Ramos (cell line): ENCODE measurements at regions not wholly inside any gene's neighbourhood (a gene's known extent, or its start where the extent isn't known, plus 50 kb on each side); places are given as distances from the start of the nearest gene placed in this dataset.
"Not testable (repeated sequence)": the region's sequence is repeated elsewhere in the genome, so short reads cannot be mapped to it uniquely, and the experiment has no call there.

ENCODE experiments used
- in situ Hi-C: fragments of 300-500 bp; cut with MboI; formaldehyde crosslinking; loops from one replicate; pipeline ENCODE4 v1.14.3; 2022; ENCODE audit warnings: low sequenced_read_pairs; ENCODE audit not compliant: unreplicated experiment

DNA sequence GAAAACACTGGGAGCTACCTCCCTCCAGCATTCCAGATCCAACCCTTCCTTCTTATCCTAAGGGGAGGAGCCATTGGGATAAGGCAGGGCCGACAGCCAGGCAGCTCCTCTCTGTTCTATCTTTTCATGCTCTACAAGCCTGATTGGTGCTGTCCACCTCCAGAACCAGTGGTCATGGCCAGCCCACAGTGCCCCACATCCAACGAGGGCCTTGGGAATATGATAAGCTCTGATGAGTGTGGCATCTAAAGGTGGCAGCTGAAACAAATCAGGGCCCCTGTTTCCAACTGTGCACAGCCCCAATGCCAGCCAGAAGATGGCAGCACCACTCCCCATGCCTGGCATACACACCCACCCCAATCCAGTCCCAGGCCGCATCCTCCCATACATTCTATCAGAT, 329.3 kb downstream of the C1D start:
- in situ Hi-C loops: no loop called here

DNA sequence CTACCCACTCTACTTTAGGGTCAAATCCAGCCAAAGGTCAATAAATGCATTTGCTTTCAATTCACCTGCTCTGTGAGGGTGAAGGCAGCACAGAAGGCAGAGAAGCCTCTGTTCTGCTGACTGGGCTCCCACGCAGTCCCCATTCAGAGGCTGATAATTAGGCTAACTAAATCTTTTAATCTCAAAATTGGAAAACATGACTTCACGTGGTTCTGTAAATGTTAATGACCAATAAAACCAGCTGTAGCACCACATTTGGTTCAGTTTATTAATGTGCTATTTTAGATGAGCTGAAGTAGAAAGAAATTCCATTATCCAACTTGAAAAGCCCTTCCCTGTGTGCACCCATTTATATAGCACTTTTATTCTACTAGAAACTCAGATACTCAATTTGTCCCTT, 310.6 kb downstream of the C1D start:
- in situ Hi-C loops: no loop called here

DNA sequence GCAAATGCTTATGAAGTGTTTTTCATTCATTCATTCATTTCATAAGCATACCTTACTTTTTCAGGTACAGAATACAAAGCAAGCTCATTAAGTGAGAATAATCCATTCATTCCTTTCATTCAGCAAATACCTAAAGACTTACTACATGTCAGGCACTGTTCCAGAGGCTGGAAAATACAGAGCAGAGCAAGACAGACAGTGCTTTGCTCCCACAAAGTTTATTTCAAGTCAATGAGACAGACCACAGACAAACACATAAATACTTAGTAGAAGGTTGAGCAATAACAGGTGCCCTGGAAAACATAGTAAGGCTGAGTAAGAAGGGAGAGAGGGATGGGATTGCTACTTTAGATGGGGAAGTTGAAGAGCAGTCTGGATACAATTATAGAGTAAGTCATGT, 309.8 kb downstream of the C1D start:
- in situ Hi-C loops: no loop called here

DNA sequence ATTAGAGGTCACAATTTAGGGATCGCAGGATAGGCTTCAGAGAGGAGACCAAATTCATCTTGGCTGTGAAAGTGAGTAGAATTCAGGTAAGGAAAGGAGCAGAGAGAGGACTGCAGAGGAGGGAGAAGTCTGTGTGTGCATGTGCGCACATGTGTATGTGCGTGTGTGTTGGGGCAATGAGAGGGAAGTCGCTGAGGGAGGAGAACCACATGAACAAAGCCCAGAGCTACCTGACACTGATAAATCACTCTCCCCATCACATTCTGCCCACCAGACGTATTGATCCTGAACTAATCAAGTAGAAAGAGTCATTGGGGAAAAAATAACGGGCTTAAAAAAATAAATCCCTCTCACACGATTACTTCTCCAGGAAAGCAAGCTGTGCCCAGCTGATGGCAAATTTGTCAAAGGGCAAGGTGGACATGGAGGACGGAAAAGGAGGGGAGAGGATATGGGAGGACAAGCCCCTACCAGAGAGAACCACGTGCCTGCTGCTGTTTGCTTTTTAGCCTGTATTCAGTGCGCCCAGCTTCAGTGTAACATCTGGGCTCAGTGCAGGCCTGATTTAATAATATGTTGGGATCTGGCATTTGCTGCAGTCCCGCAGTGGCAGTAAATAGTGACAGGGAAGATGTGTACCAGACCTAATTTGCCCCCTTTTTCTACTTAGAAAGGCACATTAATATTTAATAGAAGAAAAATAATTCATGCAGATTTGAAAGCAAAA, 307.5 kb downstream of the C1D start:
- in situ Hi-C loops: no loop called here

DNA sequence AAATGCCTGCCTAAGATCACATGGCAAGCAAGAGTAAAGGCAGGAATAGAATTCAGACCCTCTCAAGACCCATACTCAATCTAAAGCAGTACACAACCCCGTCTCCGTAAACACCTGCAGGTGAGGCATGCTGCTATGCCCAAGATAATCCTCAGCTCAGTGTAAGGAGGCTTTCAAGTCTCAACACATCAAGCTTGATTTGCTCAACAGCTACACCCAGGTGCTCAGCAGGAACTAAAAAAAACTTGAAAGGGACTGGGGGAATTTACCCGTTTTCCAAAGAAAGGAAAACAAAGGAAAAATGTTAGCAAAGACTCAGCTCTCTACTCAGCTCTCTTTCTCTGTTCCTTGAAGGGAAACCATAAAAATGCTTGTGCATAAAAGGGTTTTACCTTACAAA, 301.8 kb downstream of the C1D start:
- in situ Hi-C loops: no loop called here

DNA sequence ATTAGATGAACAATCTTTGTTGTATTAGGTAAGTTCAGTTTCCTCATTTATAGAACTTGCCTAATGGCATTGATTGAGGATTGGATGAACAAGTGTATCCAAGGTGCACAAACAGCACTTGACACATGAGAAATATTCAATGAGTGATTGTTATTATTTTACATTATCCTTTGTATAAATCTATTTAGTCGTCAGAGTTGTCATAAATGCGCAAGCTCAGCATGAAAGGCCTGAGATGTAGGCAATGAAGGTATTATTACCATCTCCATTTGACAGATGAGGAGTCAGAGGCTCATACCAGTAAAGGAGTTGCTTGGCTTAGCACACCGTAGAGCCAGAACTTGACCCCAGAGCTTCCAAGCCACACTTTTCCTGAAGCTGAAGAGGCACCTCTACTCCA, 291.4 kb downstream of the C1D start:
- in situ Hi-C loops: no loop called here

DNA sequence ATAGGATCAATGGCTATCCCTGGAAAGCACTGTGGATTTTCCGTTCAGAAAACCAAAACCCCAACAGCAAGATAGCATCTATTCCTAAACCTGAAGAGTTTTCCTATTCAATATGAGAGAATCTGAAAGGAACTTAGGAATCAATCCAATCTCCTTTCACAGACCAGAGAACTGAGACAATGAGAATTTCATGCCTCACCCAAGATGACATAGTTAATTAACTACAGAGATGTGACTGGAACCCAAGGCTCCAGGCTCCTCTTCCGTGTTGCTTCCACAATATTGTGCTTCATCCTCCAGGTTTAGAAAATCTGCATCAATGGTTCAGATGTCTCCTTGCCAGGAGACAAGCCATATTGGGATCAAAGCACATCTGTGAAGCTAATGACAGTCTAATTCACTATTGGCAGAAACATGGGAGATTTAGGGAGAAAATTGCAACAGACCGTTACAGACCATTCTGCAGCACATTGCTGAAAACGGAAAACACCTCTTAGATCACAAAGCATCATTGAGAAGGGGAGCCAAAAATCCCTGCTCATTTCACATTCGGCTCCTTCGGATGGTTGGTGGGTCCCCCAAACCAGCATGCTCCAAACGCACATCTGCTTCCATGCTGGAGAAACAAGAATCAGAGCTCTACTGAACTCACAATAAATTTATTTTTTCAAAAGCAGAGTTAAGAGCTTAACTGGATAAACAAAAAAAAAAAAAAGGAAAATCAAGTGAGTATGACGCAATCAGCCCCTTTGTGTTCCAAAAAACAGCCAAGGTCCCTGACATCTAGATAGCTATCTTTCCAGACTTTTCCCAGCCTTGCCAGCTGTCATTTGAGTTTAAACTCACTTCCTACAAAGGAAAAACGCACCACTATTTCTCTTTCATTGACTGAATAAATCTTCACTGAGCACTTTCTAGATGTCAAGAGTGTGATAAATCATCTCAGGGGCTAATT, 290.3 kb downstream of the C1D start:
- in situ Hi-C loops: no loop called here

DNA sequence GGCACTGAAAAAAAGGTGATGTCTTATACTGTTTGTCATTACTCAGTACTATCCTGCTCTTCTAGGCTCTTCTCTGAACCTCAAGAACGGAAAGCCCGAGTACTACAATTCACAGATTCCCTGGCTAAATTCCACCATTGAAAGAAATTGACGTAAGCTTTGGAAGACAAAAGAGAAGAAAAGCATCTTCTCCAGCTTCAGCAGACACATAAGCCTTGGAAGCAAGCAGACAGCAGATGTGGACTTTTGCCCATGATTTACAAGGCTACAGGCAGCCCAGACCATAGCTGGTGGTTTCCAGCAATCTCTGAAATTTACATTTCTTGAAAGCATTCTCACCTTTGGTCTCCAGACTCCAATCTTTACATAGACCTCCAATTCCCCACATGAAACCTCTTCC, 289.0 kb downstream of the C1D start:
- in situ Hi-C loops: no loop called here

DNA sequence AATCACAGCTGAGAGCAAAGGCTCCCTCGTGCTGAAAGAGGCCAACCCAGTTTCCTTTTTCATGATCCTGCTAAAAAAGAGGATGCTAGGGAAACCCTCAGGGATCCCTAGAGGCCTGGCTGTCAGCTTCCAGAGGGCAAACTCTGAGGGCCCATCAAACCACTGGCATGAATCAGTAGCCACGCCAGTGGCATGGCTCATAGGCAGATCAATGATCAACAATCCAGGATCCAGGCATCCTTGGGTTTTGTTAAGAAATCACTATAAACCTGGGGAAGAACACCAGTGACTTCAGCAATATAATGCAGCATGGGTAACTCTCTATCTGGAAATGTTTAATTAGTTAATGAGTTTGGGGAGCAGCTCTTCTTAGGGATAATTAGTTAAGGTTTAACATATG, 286.5 kb downstream of the C1D start:
- in situ Hi-C loops: no loop called here

DNA sequence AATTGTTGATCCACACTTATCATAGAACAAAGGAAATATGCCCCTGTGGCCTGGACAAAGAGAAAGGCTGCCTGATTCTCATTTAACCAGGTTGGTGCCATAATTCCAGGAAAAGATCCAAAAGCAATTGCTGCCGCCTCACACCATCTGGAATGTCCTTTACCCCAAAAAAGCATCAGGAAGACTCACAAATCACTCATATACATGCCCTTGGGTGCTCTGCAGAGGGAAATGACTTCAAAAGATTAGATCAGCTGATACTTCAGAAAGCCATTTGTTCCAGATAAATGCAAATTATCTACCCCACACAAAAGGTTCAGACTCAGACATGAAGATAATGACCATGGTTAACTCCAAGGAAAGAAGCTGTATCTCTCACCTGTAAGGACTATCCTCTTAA, 285.8 kb downstream of the C1D start:
- in situ Hi-C loops: no loop called here

DNA sequence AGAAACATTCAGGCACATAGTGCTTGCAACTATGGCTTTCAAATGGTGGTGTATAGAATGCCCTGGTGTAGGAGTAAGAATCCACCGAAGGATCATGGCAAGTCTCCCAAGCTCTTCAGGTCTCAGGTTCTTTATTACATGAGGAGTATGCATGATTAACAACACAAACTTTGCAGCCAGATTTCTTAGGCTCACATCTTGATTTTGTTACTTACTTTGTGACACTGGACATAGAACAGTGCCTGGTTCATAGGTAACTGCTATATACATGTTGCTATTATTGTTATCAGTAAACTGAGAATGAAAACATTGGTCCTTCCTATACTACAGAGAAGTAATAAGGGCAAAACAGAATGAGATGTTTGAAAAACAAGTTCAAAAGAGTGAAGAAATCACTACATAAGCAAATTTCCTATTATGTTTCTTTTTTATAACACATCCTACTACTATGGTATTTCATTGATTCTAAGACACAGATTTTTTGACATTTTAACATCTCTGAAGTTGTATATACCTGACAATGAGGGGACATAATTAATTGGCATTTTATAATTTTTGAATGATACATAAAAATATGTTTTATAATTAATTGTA, 284.9 kb downstream of the C1D start:
- in situ Hi-C loops: no loop called here

DNA sequence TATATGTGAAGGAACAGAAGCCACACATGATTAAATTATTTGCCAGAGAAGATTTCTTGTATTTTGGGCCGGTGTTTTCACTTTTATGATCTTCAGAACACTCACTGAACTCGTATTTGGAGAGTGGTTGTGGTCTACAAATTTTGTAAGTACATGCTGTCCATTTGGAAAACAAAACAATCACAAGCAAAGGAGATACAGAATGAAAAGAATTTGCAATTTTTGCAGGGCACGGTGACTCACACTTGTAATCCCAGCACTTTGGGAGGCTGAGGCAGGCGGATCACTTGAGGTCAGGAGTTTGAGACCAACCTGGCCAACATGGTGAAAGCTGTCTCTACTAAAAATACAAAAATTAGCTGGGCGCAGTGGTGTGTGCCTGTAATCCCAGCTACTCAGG, 282.0 kb downstream of the C1D start:
- in situ Hi-C loops: not testable (repeated sequence)

DNA sequence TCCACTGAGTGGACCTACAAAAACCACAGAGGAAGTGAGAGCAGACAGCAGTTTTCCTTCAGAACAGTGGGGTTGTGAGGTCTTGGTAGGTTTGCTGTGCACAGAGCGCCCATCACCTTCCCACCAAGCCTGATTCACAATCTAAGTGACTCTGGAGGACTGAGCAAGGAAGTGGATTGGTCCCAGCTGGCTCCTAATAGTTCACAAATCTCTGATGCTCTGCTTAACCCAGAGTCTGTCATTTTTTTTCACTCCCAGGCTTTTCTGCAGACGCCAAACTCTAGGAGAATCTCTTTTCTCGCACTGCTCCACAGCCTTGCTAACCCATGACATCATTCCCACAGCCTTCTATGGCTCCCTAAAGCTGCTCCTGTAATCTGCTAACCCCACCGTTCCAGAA, 280.4 kb downstream of the C1D start:
- in situ Hi-C loops: no loop called here

DNA sequence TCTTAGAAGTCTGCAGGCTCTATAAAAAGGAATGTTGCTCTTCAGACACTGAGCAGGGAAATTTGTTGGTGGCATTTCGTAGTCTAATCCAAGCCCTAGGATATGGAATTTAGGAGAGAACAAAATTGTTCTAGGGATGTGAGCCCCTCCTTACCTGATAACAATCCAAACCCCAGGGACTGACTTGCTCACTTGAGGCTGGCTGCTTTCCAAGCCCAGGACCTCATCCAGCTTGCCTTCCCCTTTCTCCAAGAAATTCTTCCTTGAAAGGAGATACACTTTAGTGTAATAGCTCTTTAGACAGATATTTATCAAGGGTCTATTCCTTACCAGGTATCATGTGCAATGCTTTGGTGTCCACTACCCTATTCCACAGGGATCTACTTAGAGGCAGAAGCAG, 279.8 kb downstream of the C1D start:
- in situ Hi-C loops: no loop called here

DNA sequence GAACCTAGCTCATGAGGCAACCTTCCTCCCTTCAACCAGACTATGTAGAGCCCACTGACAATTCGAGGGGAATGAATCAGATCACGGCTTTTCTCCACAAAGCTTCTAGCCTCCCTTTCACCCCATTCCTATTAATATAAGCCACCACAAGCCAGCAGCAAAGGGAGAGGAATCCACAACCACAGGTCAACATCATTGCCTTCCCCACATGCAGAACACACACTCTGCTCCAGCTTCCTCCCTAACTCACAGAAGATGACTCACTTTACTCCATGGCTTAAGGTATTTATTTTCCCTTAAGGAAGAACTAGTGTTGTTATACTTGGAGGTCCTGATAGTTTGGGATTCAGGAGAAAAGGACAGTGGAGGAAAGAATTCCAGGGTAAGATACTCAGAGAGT, 272.2 kb downstream of the C1D start:
- in situ Hi-C loops: no loop called here

DNA sequence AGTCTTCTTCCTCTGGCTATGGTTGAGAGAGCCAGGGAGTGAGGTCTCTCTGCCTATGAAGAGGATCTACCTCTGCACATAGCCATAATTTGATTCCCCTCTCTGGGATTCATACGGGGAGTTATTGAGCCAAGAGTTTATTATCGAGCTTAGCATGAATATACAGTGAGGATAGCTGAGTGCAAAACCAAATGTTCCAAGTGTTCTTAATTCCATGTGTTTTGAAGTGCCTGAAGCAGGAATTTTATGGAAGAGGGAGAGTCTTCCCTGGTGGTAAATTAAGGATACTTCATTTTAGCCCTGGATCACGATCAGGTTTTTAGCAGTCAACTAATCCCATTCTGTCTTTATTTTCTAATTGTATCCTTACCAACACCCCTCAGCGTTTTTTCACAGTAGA, 270.6 kb downstream of the C1D start:
- in situ Hi-C loops: no loop called here

DNA sequence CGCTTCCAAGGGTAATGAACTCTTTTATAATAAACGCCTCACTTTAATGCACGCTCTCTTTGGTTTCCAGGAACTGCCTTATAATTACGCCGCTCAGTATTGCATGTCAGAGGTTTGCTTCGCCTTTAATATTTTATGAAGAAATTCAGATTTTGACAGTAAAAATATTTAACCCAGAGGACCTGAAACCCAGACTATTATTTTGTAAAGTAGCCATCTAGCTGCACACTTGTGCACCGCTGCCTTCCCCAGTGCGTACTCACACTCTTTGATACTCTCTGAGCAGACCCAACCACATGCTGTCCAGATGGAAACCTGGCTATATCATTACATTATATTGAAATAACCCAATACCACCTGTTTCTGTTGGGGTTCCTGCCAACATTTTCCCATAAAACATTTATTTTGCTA, 270.1 kb downstream of the C1D start:
- in situ Hi-C loops: no loop called here

DNA sequence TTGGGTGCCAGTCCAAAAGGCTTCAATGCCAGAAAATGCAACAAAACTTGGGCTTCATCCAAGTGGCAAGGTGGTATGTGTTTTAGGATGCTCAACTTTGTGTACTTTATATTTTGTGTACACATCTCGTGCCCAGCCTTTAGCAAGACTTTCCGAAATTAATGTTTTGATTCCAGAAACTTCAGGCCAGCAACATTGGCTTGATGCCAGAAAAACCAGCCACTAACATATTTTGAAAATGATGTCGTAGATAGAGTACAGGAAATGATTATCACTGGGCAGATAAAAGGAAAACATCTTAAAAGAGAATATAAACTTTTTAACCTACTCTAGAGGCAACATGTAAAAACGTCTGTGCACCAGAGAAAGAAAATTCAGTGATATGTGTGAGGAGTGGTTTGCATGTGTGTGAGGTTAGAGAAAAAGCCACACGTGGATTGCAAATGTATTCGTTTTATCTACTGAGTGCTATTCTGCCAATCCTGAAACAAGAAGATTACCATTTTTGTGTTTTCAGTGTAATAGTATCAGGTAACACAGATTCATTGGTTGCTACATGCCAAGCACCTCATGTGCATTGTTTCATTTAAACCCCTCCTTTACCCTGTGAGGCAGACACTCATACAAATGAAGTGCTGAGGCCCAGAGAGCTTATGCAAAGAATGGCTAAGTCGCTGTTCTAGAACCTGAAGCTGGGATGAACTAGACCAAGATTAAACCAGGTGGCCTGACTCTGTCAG, 264.8 kb downstream of the C1D start:
- in situ Hi-C loops: no loop called here

DNA sequence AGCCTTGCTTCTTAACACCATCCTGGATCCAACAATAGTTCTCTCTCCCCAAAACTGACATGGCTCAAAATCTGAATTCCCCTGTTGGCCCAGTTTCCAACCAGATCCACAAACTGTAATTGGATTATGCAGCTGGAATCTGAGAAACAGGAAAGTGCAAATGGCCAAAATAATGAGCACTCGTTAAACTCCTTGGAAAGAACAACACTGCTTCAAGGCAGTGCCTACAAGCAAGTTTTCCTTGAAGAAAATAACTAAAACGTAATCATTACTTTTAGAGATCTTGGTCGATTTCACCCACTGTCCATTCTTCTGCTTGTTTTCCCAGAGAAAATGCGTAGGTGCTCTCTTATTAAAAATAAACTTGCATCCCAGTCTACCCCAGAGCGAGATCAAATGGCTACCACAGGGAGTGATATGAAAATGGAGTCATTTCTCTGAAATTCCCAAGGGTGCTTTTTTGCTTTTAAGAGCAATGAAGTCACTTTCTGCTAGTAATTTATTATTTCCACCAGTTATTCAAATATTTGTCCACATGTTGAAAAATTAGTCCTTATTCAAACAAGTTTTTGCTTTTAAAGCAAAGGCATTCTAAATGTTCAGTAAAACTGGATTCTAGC, 264.2 kb downstream of the C1D start:
- in situ Hi-C loops: no loop called here

DNA sequence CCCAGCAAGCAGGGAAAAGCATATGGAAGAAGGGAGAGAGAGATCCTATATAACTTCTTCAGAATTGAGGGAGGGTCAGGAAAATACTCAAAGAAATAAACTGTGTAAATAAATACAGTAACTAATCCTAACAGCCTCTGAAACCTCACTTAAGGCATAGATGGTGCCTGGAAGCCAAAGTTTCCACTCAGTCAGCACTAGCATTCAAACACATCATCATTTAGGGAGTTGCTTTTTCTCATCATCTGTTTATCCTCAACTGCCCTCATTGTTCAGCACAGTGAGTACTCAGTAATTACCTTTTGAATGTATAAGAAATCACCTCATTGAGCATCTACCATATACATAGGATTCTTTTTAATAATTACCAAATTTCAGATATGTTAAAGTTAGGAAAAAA, 262.9 kb downstream of the C1D start:
- in situ Hi-C loops: no loop called here
